ENCODE measurements at regions not wholly inside any gene's neighbourhood (a gene's known extent, or its start where the extent isn't known, plus 50 kb on each side); places are given as distances from the start of the nearest gene placed in this dataset.

- H2AK5ac ChIP-seq (ENCODE audit: low read length, severe bottlenecking) = no peak overlapping the region
- H3K4me1 ChIP-seq (ENCODE audit: control insufficient read depth, insufficient read depth, low read depth, low read length) = no peaks in the 10 kb centered on the region
- no peak overlapping the region for H2AFZ ChIP-seq (ENCODE audit: low read depth, low read length)
- H2BK120ac ChIP-seq (ENCODE audit: low read depth, low read length) = no peak overlapping the region
- WGBS = 96% methylated on average over 2 of the region's 2 CpGs
- H4K8ac ChIP-seq (ENCODE audit: low read length) = no peak overlapping the region
- H3K79me1 ChIP-seq (replicated peaks; ENCODE audit: low read length, poor library complexity, severe bottlenecking) = no peaks in the 10 kb centered on the region
- no peak overlapping the region for H3K18ac ChIP-seq (ENCODE audit: low read depth in 1 of 2, low read length in 2 of 2)
- H3K4ac ChIP-seq (ENCODE audit: low read depth in 1 of 2, low read length in 2 of 2) = no peak overlapping the region
- no peaks in the 10 kb centered on the region for H3K36me3 ChIP-seq (ENCODE audit: control insufficient read depth in 1 of 2, insufficient read depth in 2 of 2, low read depth in 1 of 2, low read length in 2 of 2)
- no peak for DNase-seq
- no peak overlapping the region for H3K23ac ChIP-seq (ENCODE audit: low read length in 2 of 2)
- no peak overlapping the region for H3K9ac ChIP-seq (ENCODE audit: low read length)
- no peak overlapping the region for H4K91ac ChIP-seq (ENCODE audit: low read length)
- H3K4me3 ChIP-seq (ENCODE audit: insufficient read depth in 1 of 2, low read depth in 1 of 2, low read length in 2 of 2) = no peak overlapping the region
- H3K14ac ChIP-seq (ENCODE audit: low read length in 2 of 2) = no peak overlapping the region
- H2BK15ac ChIP-seq (ENCODE audit: low read depth, poor library complexity, severe bottlenecking) = no peak overlapping the region
- H3K4me2 ChIP-seq (ENCODE audit: low read length, poor library complexity, severe bottlenecking) = no peak overlapping the region
- no peak overlapping the region for H2BK12ac ChIP-seq (ENCODE audit: low read length in 2 of 2)
- H3K27ac ChIP-seq (ENCODE audit: low read length, poor library complexity, severe bottlenecking) = no peak overlapping the region
- no peak overlapping the region for H2BK5ac ChIP-seq (ENCODE audit: low read depth, low read length, poor library complexity, severe bottlenecking)
- H3K27me3 ChIP-seq (ENCODE audit: control insufficient read depth in 1 of 2, insufficient read depth in 1 of 2, low read length in 2 of 2) = no peaks in the 10 kb centered on the region
- no peaks in the 10 kb centered on the region for H3K9me3 ChIP-seq (ENCODE audit: control insufficient read depth, low read length)
Measured at GRCh38 chr6:130692659-130693058, 134.5 kb upstream of the SMLR1 start.

DNA sequence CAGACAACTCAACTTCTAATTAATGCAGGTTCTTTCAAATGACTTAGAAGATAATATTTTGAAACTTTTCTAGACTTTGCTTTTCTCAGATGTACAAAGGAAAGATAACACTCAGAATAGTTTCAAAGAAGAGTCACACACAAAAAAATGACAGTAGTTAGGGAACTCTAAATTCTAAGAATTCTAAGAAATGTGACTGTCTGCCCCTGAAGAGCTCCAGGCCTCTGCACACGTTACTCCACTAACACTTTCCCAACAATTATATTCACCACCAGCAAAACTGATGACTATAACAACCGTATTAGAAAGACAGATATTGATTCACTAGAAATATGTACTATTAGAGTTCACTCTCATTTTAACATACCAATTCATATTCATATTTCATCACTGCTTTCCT, 133.3 kb upstream of the SMLR1 start:
- WGBS = 100% methylated on average over 2 of the region's 2 CpGs
- H3K27me3 ChIP-seq (ENCODE audit: control insufficient read depth in 1 of 2, insufficient read depth in 1 of 2, low read length in 2 of 2) = no peaks in the 10 kb centered on the region

GRCh38 chr6:130694606-130695005, 132.6 kb upstream of the SMLR1 start:
- WGBS = 100% methylated on average over 2 of the region's 4 CpGs
- Histone ChIP-seq H3K4me3 (ENCODE audit: insufficient read depth in 1 of 2, low read depth in 1 of 2, low read length in 2 of 2) (no peak overlapping the region), H2BK5ac (ENCODE audit: low read depth, low read length, poor library complexity, severe bottlenecking) (no peak overlapping the region), H3K79me1 (replicated peaks; ENCODE audit: low read length, poor library complexity, severe bottlenecking) (no peaks in the 10 kb centered on the region), H3K18ac (ENCODE audit: low read depth in 1 of 2, low read length in 2 of 2) (no peak overlapping the region), H3K4me2 (ENCODE audit: low read length, poor library complexity, severe bottlenecking) (no peak overlapping the region), H2AK5ac (ENCODE audit: low read length, severe bottlenecking) (no peak overlapping the region), H2BK12ac (ENCODE audit: low read length in 2 of 2) (no peak overlapping the region), H3K4ac (ENCODE audit: low read depth in 1 of 2, low read length in 2 of 2) (no peak overlapping the region), H4K91ac (ENCODE audit: low read length) (no peak overlapping the region), H2AFZ (ENCODE audit: low read depth, low read length) (no peak overlapping the region), H3K23ac (ENCODE audit: low read length in 2 of 2) (no peak overlapping the region), H2BK15ac (ENCODE audit: low read depth, poor library complexity, severe bottlenecking) (no peak overlapping the region), H3K9ac (ENCODE audit: low read length) (peak overlapping the region; percentile 52), H3K4me1 (ENCODE audit: control insufficient read depth, insufficient read depth, low read depth, low read length) (no peaks in the 10 kb centered on the region), H3K27ac (ENCODE audit: low read length, poor library complexity, severe bottlenecking) (no peak overlapping the region), H3K9me3 (ENCODE audit: control insufficient read depth, low read length) (no peaks in the 10 kb centered on the region), H2BK120ac (ENCODE audit: low read depth, low read length) (no peak overlapping the region), H4K8ac (ENCODE audit: low read length) (no peak overlapping the region), H3K14ac (ENCODE audit: low read length in 2 of 2) (no peak overlapping the region), H3K27me3 (ENCODE audit: control insufficient read depth in 1 of 2, insufficient read depth in 1 of 2, low read length in 2 of 2) (no peaks in the 10 kb centered on the region), H3K36me3 (ENCODE audit: control insufficient read depth in 1 of 2, insufficient read depth in 2 of 2, low read depth in 1 of 2, low read length in 2 of 2) (no peaks in the 10 kb centered on the region)
- DNase-seq = no peak

More for the DNA sequence above, 133.3 kb upstream of the SMLR1 start:
- no peaks in the 10 kb centered on the region for H3K79me1 ChIP-seq (replicated peaks; ENCODE audit: low read length, poor library complexity, severe bottlenecking)
- no peak overlapping the region for H2BK5ac ChIP-seq (ENCODE audit: low read depth, low read length, poor library complexity, severe bottlenecking)
- no peak overlapping the region for H2AFZ ChIP-seq (ENCODE audit: low read depth, low read length)
- no peak overlapping the region for H2BK12ac ChIP-seq (ENCODE audit: low read length in 2 of 2)
- no peak overlapping the region for H3K14ac ChIP-seq (ENCODE audit: low read length in 2 of 2)
- H3K9me3 ChIP-seq (ENCODE audit: control insufficient read depth, low read length) = no peaks in the 10 kb centered on the region
- no peaks in the 10 kb centered on the region for H3K36me3 ChIP-seq (ENCODE audit: control insufficient read depth in 1 of 2, insufficient read depth in 2 of 2, low read depth in 1 of 2, low read length in 2 of 2)
- H3K4ac ChIP-seq (ENCODE audit: low read depth in 1 of 2, low read length in 2 of 2) = no peak overlapping the region
- H4K8ac ChIP-seq (ENCODE audit: low read length) = no peak overlapping the region
- no peak overlapping the region for H2BK15ac ChIP-seq (ENCODE audit: low read depth, poor library complexity, severe bottlenecking)
- no peak overlapping the region for H4K91ac ChIP-seq (ENCODE audit: low read length)
- no peak overlapping the region for H2AK5ac ChIP-seq (ENCODE audit: low read length, severe bottlenecking)
- no peak overlapping the region for H3K23ac ChIP-seq (ENCODE audit: low read length in 2 of 2)
- H3K27ac ChIP-seq (ENCODE audit: low read length, poor library complexity, severe bottlenecking) = no peak overlapping the region
- H2BK120ac ChIP-seq (ENCODE audit: low read depth, low read length) = no peak overlapping the region
- H3K4me1 ChIP-seq (ENCODE audit: control insufficient read depth, insufficient read depth, low read depth, low read length) = no peaks in the 10 kb centered on the region
- H3K9ac ChIP-seq (ENCODE audit: low read length) = no peak overlapping the region
- no peak for DNase-seq
- no peak overlapping the region for H3K4me2 ChIP-seq (ENCODE audit: low read length, poor library complexity, severe bottlenecking)
- H3K4me3 ChIP-seq (ENCODE audit: insufficient read depth in 1 of 2, low read depth in 1 of 2, low read length in 2 of 2) = no peak overlapping the region
- H3K18ac ChIP-seq (ENCODE audit: low read depth in 1 of 2, low read length in 2 of 2) = no peak overlapping the region

GRCh38 chr6:130696806-130697205, 130.4 kb upstream of the SMLR1 start:
- no peaks in the 10 kb centered on the region for H3K79me1 ChIP-seq (replicated peaks; ENCODE audit: low read length, poor library complexity, severe bottlenecking)
- H3K18ac ChIP-seq (ENCODE audit: low read depth in 1 of 2, low read length in 2 of 2) = no peak overlapping the region
- no peaks in the 10 kb centered on the region for H3K4me1 ChIP-seq (ENCODE audit: control insufficient read depth, insufficient read depth, low read depth, low read length)
- DNase-seq = no peak
- H4K8ac ChIP-seq (ENCODE audit: low read length) = no peak overlapping the region
- no peak overlapping the region for H3K14ac ChIP-seq (ENCODE audit: low read length in 2 of 2)
- no peak overlapping the region for H2BK15ac ChIP-seq (ENCODE audit: low read depth, poor library complexity, severe bottlenecking)
- H2BK5ac ChIP-seq (ENCODE audit: low read depth, low read length, poor library complexity, severe bottlenecking) = no peak overlapping the region
- no peak overlapping the region for H3K4ac ChIP-seq (ENCODE audit: low read depth in 1 of 2, low read length in 2 of 2)
- no peaks in the 10 kb centered on the region for H3K36me3 ChIP-seq (ENCODE audit: control insufficient read depth in 1 of 2, insufficient read depth in 2 of 2, low read depth in 1 of 2, low read length in 2 of 2)
- 74% methylated on average over 3 of the region's 3 CpGs for WGBS
- H3K4me2 ChIP-seq (ENCODE audit: low read length, poor library complexity, severe bottlenecking) = no peak overlapping the region
- peak overlapping the region; percentile 82 for H3K9ac ChIP-seq (ENCODE audit: low read length)
- no peak overlapping the region for H2BK120ac ChIP-seq (ENCODE audit: low read depth, low read length)
- H2BK12ac ChIP-seq (ENCODE audit: low read length in 2 of 2) = no peak overlapping the region
- H2AFZ ChIP-seq (ENCODE audit: low read depth, low read length) = no peak overlapping the region
- H2AK5ac ChIP-seq (ENCODE audit: low read length, severe bottlenecking) = no peak overlapping the region
- peak overlapping the region in 1 of 2 experiments; percentile 25 for H3K4me3 ChIP-seq (ENCODE audit: insufficient read depth in 1 of 2, low read depth in 1 of 2, low read length in 2 of 2)
- no peak overlapping the region for H3K27ac ChIP-seq (ENCODE audit: low read length, poor library complexity, severe bottlenecking)
- no peaks in the 10 kb centered on the region for H3K9me3 ChIP-seq (ENCODE audit: control insufficient read depth, low read length)
- H3K23ac ChIP-seq (ENCODE audit: low read length in 2 of 2) = no peak overlapping the region
- no peak overlapping the region for H4K91ac ChIP-seq (ENCODE audit: low read length)
- peaks cover 0 to 5% of the 10 kb centered on the region in 2 experiments for H3K27me3 ChIP-seq (ENCODE audit: control insufficient read depth in 1 of 2, insufficient read depth in 1 of 2, low read length in 2 of 2)
